Erythroblast (primary cell): ENCODE measurements at regions not wholly inside any gene's neighbourhood (a gene's known extent, or its start where the extent isn't known, plus 50 kb on each side); places are given as distances from the start of the nearest gene placed in this dataset.

Experiments
- GATA1 ChIP-seq: IDR thresholded peaks from 2 replicates; pipeline ENCODE4 v1.6.1; 2011; ENCODE audit warnings: low read depth, mild to moderate bottlenecking, control low read depth, low read length, moderate library complexity
- POLR2A ChIP-seq: IDR thresholded peaks from 2 replicates; pipeline ENCODE4 v1.6.1; 2011; ENCODE audit warnings: mild to moderate bottlenecking, low read length

GRCh38 chr1:98471633-98472032 lies 189.9 kb upstream of the SNX7 start:
- TF ChIP-seq POLR2A (no peak), GATA1 (no peak)
